Central memory CD8-positive, alpha-beta T cell (primary cell): ENCODE measurements at regions not wholly inside any gene's neighbourhood (a gene's known extent, or its start where the extent isn't known, plus 50 kb on each side); places are given as distances from the start of the nearest gene placed in this dataset.
"Not testable (repeated sequence)": the region's sequence is repeated elsewhere in the genome, so short reads cannot be mapped to it uniquely, and the experiment has no call there.

Experiments used
- ATAC-seq: fragments of 150-1000 bp; cut with Tn5 transposase; replicated peaks from 2 replicates; pipeline ENCODE4 v1.10.0; 2022; ENCODE audit warnings: mild to moderate bottlenecking, moderate FRiP score, moderate number of reproducible peaks; ENCODE audit not compliant: poor library complexity, severe bottlenecking; ENCODE audit errors: extremely low read depth
- DNase-seq, 2 donors: peaks; one replicate each; pipeline ENCODE4 v3.0.0; 2021; ENCODE audit warnings: low spot score in 2 of 2
- H3K27ac Mint-ChIP-seq: one replicate; pipeline ENCODE4 v1.8.0; 2022; ENCODE audit warnings: low read depth, mild to moderate bottlenecking, moderate library complexity, mixed read lengths
- H3K27me3 Mint-ChIP-seq: one replicate; pipeline ENCODE4 v1.8.0; 2022; ENCODE audit warnings: mixed read lengths
- H3K36me3 Mint-ChIP-seq: one replicate; pipeline ENCODE4 v1.8.0; 2022; ENCODE audit warnings: mild to moderate bottlenecking, moderate library complexity, mixed read lengths; ENCODE audit not compliant: insufficient read depth
- H3K4me1 Mint-ChIP-seq: one replicate; pipeline ENCODE4 v1.8.0; 2022; ENCODE audit warnings: mixed read lengths
- H3K4me3 Mint-ChIP-seq: one replicate; pipeline ENCODE4 v1.8.0; 2022; ENCODE audit warnings: mild to moderate bottlenecking, moderate library complexity, mixed read lengths
- H3K9me3 Mint-ChIP-seq: one replicate; pipeline ENCODE4 v1.8.0; 2022; ENCODE audit warnings: mixed read lengths

- no peak for ATAC-seq
- no peak overlapping the region for H3K27ac Mint-ChIP-seq
- no peak for DNase-seq
Measured at GRCh38 chr4:15202481-15202880, 200.2 kb downstream of the CPEB2 start.

GRCh38 chr4:15206526-15206925, 204.2 kb downstream of the CPEB2 start:
- ATAC-seq, H3K36me3 Mint-ChIP-seq, H3K27ac Mint-ChIP-seq: not testable (repeated sequence)

More at GRCh38 chr4:15202481-15202880, 200.2 kb downstream of the CPEB2 start:
- peaks cover 9% of the 10 kb centered on the region for H3K27me3 Mint-ChIP-seq
- H3K4me1 Mint-ChIP-seq, result no peaks in the 10 kb centered on the region
- peaks cover 15% of the 10 kb centered on the region for H3K9me3 Mint-ChIP-seq
- H3K4me3 Mint-ChIP-seq, result no peak overlapping the region
- no peaks in the 10 kb centered on the region for H3K36me3 Mint-ChIP-seq

GRCh38 chr4:15213302-15213970, 211.2 kb downstream of the CPEB2 start:
- Mint-ChIP-seq H3K4me3 (no peak overlapping the region), H3K27me3 (peaks cover 42% of the 10 kb centered on the region), H3K4me1 (no peaks in the 10 kb centered on the region), H3K27ac (no peak overlapping the region), H3K9me3 (no peaks in the 10 kb centered on the region), H3K36me3 (no peaks in the 10 kb centered on the region)
- ATAC-seq, result no peak
- no peak for DNase-seq

More at GRCh38 chr4:15206526-15206925, 204.2 kb downstream of the CPEB2 start:
- H3K4me1 Mint-ChIP-seq, H3K4me3 Mint-ChIP-seq, DNase-seq: not testable (repeated sequence)
- peaks cover 26% of the 10 kb centered on the region for H3K27me3 Mint-ChIP-seq
- H3K9me3 Mint-ChIP-seq, result peaks cover 21% of the 10 kb centered on the region

GRCh38 chr4:15215109-15215508, 212.7 kb upstream of the C1QTNF7 start:
- ATAC-seq (no peak), DNase-seq (no peak)
- H3K36me3 Mint-ChIP-seq, result no peaks in the 10 kb centered on the region
- H3K27ac Mint-ChIP-seq, result no peak overlapping the region
- H3K4me3 Mint-ChIP-seq, result no peak overlapping the region
- H3K4me1 Mint-ChIP-seq, result no peaks in the 10 kb centered on the region
- no peaks in the 10 kb centered on the region for H3K9me3 Mint-ChIP-seq
- H3K27me3 Mint-ChIP-seq, result peaks cover 46% of the 10 kb centered on the region

- Mint-ChIP-seq H3K36me3 (no peaks in the 10 kb centered on the region), H3K27ac (no peak overlapping the region), H3K4me3 (no peak overlapping the region), H3K27me3 (no peaks in the 10 kb centered on the region), H3K9me3 (no peaks in the 10 kb centered on the region), H3K4me1 (no peaks in the 10 kb centered on the region)
- DNase-seq (no peak), ATAC-seq (no peak)
Measured at GRCh38 chr4:15226203-15226602, 201.6 kb upstream of the C1QTNF7 start.

GRCh38 chr4:15231265-15232091, 196.4 kb upstream of the C1QTNF7 start:
- DNase-seq, result peak; percentile 46 to 47
- no peaks in the 10 kb centered on the region for H3K9me3 Mint-ChIP-seq
- H3K27ac Mint-ChIP-seq, result no peak overlapping the region

GRCh38 chr4:15232366-15233263, 195.2 kb upstream of the C1QTNF7 start:
- Mint-ChIP-seq H3K4me3 (peak overlapping the region; percentile 21), H3K4me1 (peaks cover 21% of the 10 kb centered on the region), H3K27me3 (no peaks in the 10 kb centered on the region), H3K27ac (no peak overlapping the region), H3K9me3 (no peaks in the 10 kb centered on the region), H3K36me3 (no peaks in the 10 kb centered on the region)
- DNase-seq (no peak), ATAC-seq (no peak)

More at GRCh38 chr4:15231265-15232091, 196.4 kb upstream of the C1QTNF7 start:
- no peak overlapping the region for H3K4me3 Mint-ChIP-seq
- H3K36me3 Mint-ChIP-seq, result no peaks in the 10 kb centered on the region
- peaks cover 21% of the 10 kb centered on the region for H3K4me1 Mint-ChIP-seq
- peak; percentile 73 for ATAC-seq
- no peaks in the 10 kb centered on the region for H3K27me3 Mint-ChIP-seq

GRCh38 chr4:15233264-15233597, 194.6 kb upstream of the C1QTNF7 start:
- Mint-ChIP-seq H3K36me3 (no peaks in the 10 kb centered on the region), H3K9me3 (no peaks in the 10 kb centered on the region), H3K27ac (no peak overlapping the region), H3K27me3 (no peaks in the 10 kb centered on the region), H3K4me3 (peak overlapping the region; percentile 21), H3K4me1 (peaks cover 21% of the 10 kb centered on the region)
- DNase-seq (no peak), ATAC-seq (no peak)

GRCh38 chr4:15233626-15234025, 194.2 kb upstream of the C1QTNF7 start:
- DNase-seq, result no peak
- H3K36me3 Mint-ChIP-seq, result no peaks in the 10 kb centered on the region
- peak; percentile 22 for ATAC-seq
- no peaks in the 10 kb centered on the region for H3K27me3 Mint-ChIP-seq
- peak overlapping the region; percentile 54 for H3K27ac Mint-ChIP-seq
- peak overlapping the region; percentile 21 for H3K4me3 Mint-ChIP-seq
- H3K9me3 Mint-ChIP-seq, result no peaks in the 10 kb centered on the region
- peaks cover 21% of the 10 kb centered on the region for H3K4me1 Mint-ChIP-seq

GRCh38 chr4:15234116-15234855, 193.5 kb upstream of the C1QTNF7 start:
- Mint-ChIP-seq H3K27ac (peak overlapping the region; percentile 54), H3K36me3 (no peaks in the 10 kb centered on the region), H3K4me1 (peaks cover 21% of the 10 kb centered on the region), H3K9me3 (no peaks in the 10 kb centered on the region), H3K4me3 (peak overlapping the region; percentile 17), H3K27me3 (no peaks in the 10 kb centered on the region)
- no peak for ATAC-seq
- DNase-seq, result no peak

GRCh38 chr4:15234856-15235126, 193.0 kb upstream of the C1QTNF7 start:
- ATAC-seq (no peak), DNase-seq (no peak)
- Mint-ChIP-seq H3K27ac (no peak overlapping the region), H3K36me3 (no peaks in the 10 kb centered on the region), H3K4me1 (peaks cover 21% of the 10 kb centered on the region), H3K27me3 (no peaks in the 10 kb centered on the region), H3K9me3 (no peaks in the 10 kb centered on the region), H3K4me3 (no peak overlapping the region)

GRCh38 chr4:15235135-15235534, 192.7 kb upstream of the C1QTNF7 start:
- H3K27me3 Mint-ChIP-seq, result no peaks in the 10 kb centered on the region
- H3K4me1 Mint-ChIP-seq, result peaks cover 21% of the 10 kb centered on the region
- DNase-seq (no peak), ATAC-seq (no peak)
- H3K9me3 Mint-ChIP-seq, result no peaks in the 10 kb centered on the region
- no peak overlapping the region for H3K27ac Mint-ChIP-seq
- no peaks in the 10 kb centered on the region for H3K36me3 Mint-ChIP-seq
- H3K4me3 Mint-ChIP-seq, result no peak overlapping the region
